MM.1S (cell line): ENCODE measurements at regions not wholly inside any gene's neighbourhood (a gene's known extent, or its start where the extent isn't known, plus 50 kb on each side); places are given as distances from the start of the nearest gene placed in this dataset.

Experiments used
- CTCF ChIP-seq: fragments of 300-600 bp; sonication (generic); IDR thresholded peaks from 2 replicates; pipeline ENCODE4 v1.5.1; 2016; ENCODE audit warnings: antibody characterized with exemption, low read length, mixed read lengths
- EZH2 ChIP-seq: fragments of 300-600 bp; sonication (generic); optimal IDR thresholded peaks from 2 replicates; pipeline ENCODE3; 2017; ENCODE audit warnings: low read depth, mild to moderate bottlenecking, antibody characterized with exemption, low read length, mixed read lengths

GRCh38 chr9:706606-707459 lies 134.7 kb upstream of the DMRT1 start:
- TF ChIP-seq CTCF (no peak), EZH2 (no peak)
